GM12878 (cell line): ENCODE measurements at regions not wholly inside any gene's neighbourhood (a gene's known extent, or its start where the extent isn't known, plus 50 kb on each side); places are given as distances from the start of the nearest gene placed in this dataset.

Experiments
- ATF3 ChIP-seq: IDR thresholded peaks from 2 replicates; pipeline ENCODE4 v1.6.1; 2011; ENCODE audit warnings: low read depth, mild to moderate bottlenecking, low read length, moderate library complexity, borderline replicate concordance; ENCODE audit errors: extremely low read depth
- BMI1 ChIP-seq: fragments of 450-650 bp; IDR thresholded peaks from 2 replicates; pipeline ENCODE4 v1.6.1; 2016; ENCODE audit warnings: mild to moderate bottlenecking, moderate library complexity, borderline replicate concordance
- CTCF ChIP-seq, 3 experiments: IDR thresholded peaks in 2 of 3; conservative IDR thresholded peaks in 1 of 3; 2 replicates each; pipeline ENCODE4 v1.5.1; 2011; ENCODE audit warnings: low read depth in 3 of 3, low read length in 3 of 3, mild to moderate bottlenecking in 3 of 3, control low read depth in 2 of 3, moderate library complexity in 2 of 3, inconsistent platforms in 1 of 3, mixed read lengths in 1 of 3; ENCODE audit not compliant: control insufficient read depth in 2 of 3, insufficient read depth in 1 of 3; ENCODE audit errors: extremely low read depth in 1 of 3
- EP300 ChIP-seq, 2 experiments: fragments of 150-350 bp in 1 of 2; IDR thresholded peaks; 2 replicates each; pipeline ENCODE4 v1.6.1; 2011 to 2012; ENCODE audit warnings: low read depth in 2 of 2, low read length in 2 of 2, borderline replicate concordance in 1 of 2, improper control_type of control experiment in 1 of 2, inconsistent platforms in 1 of 2; ENCODE audit not compliant: control insufficient read depth in 1 of 2
- ESRRA ChIP-seq: IDR thresholded peaks from 2 replicates; pipeline ENCODE4 v1.6.1; 2012; ENCODE audit warnings: mild to moderate bottlenecking, low read length, improper control_type of control experiment
- JUND ChIP-seq: IDR thresholded peaks from 2 replicates; pipeline ENCODE4 v1.6.1; 2012; ENCODE audit warnings: low read depth, mild to moderate bottlenecking, low read length, improper control_type of control experiment, moderate library complexity
- SIX5 ChIP-seq: IDR thresholded peaks from 2 replicates; pipeline ENCODE4 v1.6.1; 2011; ENCODE audit warnings: mild to moderate bottlenecking, low read depth, low read length, moderate library complexity; ENCODE audit not compliant: severe bottlenecking
- SRF ChIP-seq, 2 experiments: IDR thresholded peaks; 2 replicates each; pipeline ENCODE4 v1.6.1; 2011; ENCODE audit warnings: low read depth in 2 of 2, low read length in 2 of 2, mild to moderate bottlenecking in 1 of 2, moderate library complexity in 1 of 2

GRCh38 chrX:100090931-100091330, 319.1 kb downstream of the PCDH19 start:
- TF ChIP-seq SRF (IDR thresholded peaks at IDR 0.05; ENCODE audit: low read depth in 2 of 2, low read length in 2 of 2) (no peak), EP300 (IDR thresholded peaks at IDR 0.05; ENCODE audit: borderline replicate concordance in 1 of 2, control insufficient read depth in 1 of 2, low read depth in 2 of 2, low read length in 2 of 2) (no peak), ATF3 (no peak), SIX5 (no peak), CTCF (IDR thresholded peaks at IDR 0.05 in 2 of 3, conservative IDR thresholded peaks at IDR 0.05 in 1 of 3; ENCODE audit: control insufficient read depth in 2 of 3, extremely low read depth in 1 of 3, insufficient read depth in 1 of 3, low read depth in 3 of 3, low read length in 3 of 3) (no peak), JUND (no peak), ESRRA (no peak), BMI1 (no peak)
